CD4-positive, alpha-beta T cell (primary cell): ENCODE measurements at regions not wholly inside any gene's neighbourhood (a gene's known extent, or its start where the extent isn't known, plus 50 kb on each side); places are given as distances from the start of the nearest gene placed in this dataset.

Experiments used
- ATAC-seq: fragments of 200-7000 bp; cut with Tn5 transposase; one replicate; pipeline ENCODE4 v1.10.0; 2022; ENCODE audit warnings: mild to moderate bottlenecking; ENCODE audit not compliant: poor library complexity
- CTCF ChIA-PET: fragments of 350-600 bp; sonication (Branson Sonifier 250); formaldehyde crosslinking; loops from one replicate; lab custom pipeline; 2021; ENCODE audit warnings: antibody characterized with exemption, inconsistent platforms; lab: Charles Lee
- POLR2A ChIA-PET: fragments of 350-600 bp; sonication (Branson Sonifier 250); formaldehyde crosslinking; loops from one replicate; lab custom pipeline; 2021; ENCODE audit warnings: antibody characterized with exemption, inconsistent platforms; lab: Charles Lee
- DNase-seq, 14 experiments: peaks; one replicate each; pipeline ENCODE4 v3.0.0-alpha.2; 2013 to 2020; ENCODE audit warnings: mixed read lengths in 2 of 14
- H3K27ac ChIP-seq, 2 donors: one replicate each; pipeline versions ENCODE4 v1.5.1 to v1.7.0; 2013; ENCODE audit warnings: low read length in 2 of 2, low read depth in 1 of 2, mild to moderate bottlenecking in 1 of 2
- H3K27me3 ChIP-seq, 2 experiments: 1 replicate in 1 of 2; 2 replicates in 1 of 2; pipeline versions ENCODE4 v1.6.1 to v1.7.0; 2013; ENCODE audit warnings: low read length in 2 of 2, control low read depth in 1 of 2, mild to moderate bottlenecking in 1 of 2, moderate library complexity in 1 of 2; ENCODE audit not compliant: insufficient read depth in 2 of 2, control insufficient read depth in 1 of 2
- H3K36me3 ChIP-seq: one replicate; pipeline ENCODE4 v1.6.1; 2013; ENCODE audit warnings: low read length, control low read depth; ENCODE audit not compliant: insufficient read depth
- H3K4me1 ChIP-seq: one replicate; pipeline ENCODE4 v1.6.1; 2013; ENCODE audit warnings: low read length, control low read depth; ENCODE audit not compliant: insufficient read depth
- H3K4me3 ChIP-seq: one replicate; pipeline ENCODE4 v1.5.1; 2013; ENCODE audit warnings: mild to moderate bottlenecking, low read length, moderate library complexity
- H3K9me3 ChIP-seq, 2 experiments: 1 replicate in 1 of 2; 2 replicates in 1 of 2; pipeline versions ENCODE4 v1.6.1 to v1.7.0; 2013; ENCODE audit warnings: low read length in 2 of 2, mild to moderate bottlenecking in 2 of 2, control low read depth in 1 of 2, moderate library complexity in 1 of 2; ENCODE audit not compliant: control insufficient read depth in 1 of 2, insufficient read depth in 1 of 2
- H3K27ac Mint-ChIP-seq: one replicate; pipeline ENCODE4 v1.8.0; 2020; ENCODE audit warnings: mixed read lengths
- H3K27me3 Mint-ChIP-seq: one replicate; pipeline ENCODE4 v1.8.0; 2021; ENCODE audit warnings: mixed read lengths
- H3K36me3 Mint-ChIP-seq: one replicate; pipeline ENCODE4 v1.8.0; 2021; ENCODE audit warnings: low read depth, mixed read lengths
- H3K4me1 Mint-ChIP-seq: one replicate; pipeline ENCODE4 v1.8.0; 2021; ENCODE audit warnings: low read depth, mixed read lengths
- H3K4me3 Mint-ChIP-seq: one replicate; pipeline ENCODE4 v1.8.0; 2020; ENCODE audit warnings: mild to moderate bottlenecking, mixed read lengths
- H3K9me3 Mint-ChIP-seq: one replicate; pipeline ENCODE4 v1.8.0; 2020; ENCODE audit warnings: mixed read lengths
- CTCF ChIP-seq: fragments of 200-600 bp; IDR thresholded peaks from one replicate; pipeline ENCODE4 v1.8.0; 2022; ENCODE audit warnings: antibody characterized with exemption, mild to moderate bottlenecking
- intact Hi-C, 2 experiments: fragments of 100-400 bp; cut with DNase I in 1 of 2; cut with micrococcal nuclease in 1 of 2; formaldehyde crosslinking; loops; one replicate each; pipeline versions ENCODE4 v1.15.1 to v1.9.0; 2023 to 2025; cut with DNase I, micrococcal nuclease

DNA sequence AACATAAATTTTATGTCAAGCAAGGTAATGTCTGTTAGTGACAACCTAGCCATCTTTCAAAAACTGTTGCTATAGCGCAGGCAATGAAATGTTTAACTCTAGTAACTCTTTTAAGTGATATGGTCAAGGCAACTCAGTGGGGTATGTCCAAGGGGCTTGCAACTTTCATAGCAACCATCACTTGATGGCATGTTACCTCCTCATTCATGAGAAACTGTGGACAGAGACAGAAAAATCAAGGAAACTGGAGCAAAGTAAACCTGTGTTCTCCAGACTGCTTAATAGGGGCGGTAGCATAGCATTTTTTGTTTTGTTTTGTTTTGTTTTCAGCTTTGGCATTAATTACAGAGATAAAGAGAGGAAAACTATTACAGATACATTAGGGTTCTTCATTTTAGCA is 1456.8 kb upstream of the AGA start:
- H3K36me3 Mint-ChIP-seq = no peaks in the 10 kb centered on the region

DNA sequence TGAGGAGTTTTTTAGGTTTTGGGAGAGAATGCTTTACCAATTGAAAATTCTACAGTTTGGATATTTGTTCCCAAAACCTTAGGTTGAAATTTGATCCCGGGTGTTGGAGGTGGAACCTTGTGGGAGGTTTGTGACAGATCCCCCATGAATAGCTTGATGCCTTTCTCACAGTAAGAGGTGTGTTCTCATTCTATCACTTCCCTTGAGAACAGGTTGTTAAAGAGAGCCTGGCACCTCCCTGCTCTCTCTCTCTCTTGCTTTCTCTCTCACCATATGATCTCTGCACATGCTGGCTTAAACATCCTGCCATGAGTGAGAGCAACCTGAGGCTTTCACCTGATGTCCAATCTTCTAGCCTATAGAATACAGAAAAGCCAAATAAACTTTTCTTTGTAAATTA is 1475.5 kb upstream of the AGA start:
- Histone ChIP-seq H3K27me3 (no peaks in the 10 kb centered on the region), H3K4me1 (no peaks in the 10 kb centered on the region), H3K36me3 (no peaks in the 10 kb centered on the region), H3K4me3 (no peak overlapping the region), H3K27ac (no peak overlapping the region), H3K9me3 (peaks cover 0 to 17% of the 10 kb centered on the region in 2 experiments)
- DNase-seq = no peak
- no peaks in the 10 kb centered on the region for H3K36me3 Mint-ChIP-seq
- ChIA-PET CTCF (no interaction called here), POLR2A (no interaction called here)
- no peak overlapping the region for H3K27ac Mint-ChIP-seq
- intact Hi-C loops = no loop called here
- H3K27me3 Mint-ChIP-seq = no peaks in the 10 kb centered on the region
- H3K9me3 Mint-ChIP-seq = peaks cover 3% of the 10 kb centered on the region
- ATAC-seq = no peak
- H3K4me1 Mint-ChIP-seq = no peaks in the 10 kb centered on the region
- H3K4me3 Mint-ChIP-seq = no peak overlapping the region
- no peak for TF ChIP-seq CTCF

More for the DNA sequence above, 1456.8 kb upstream of the AGA start:
- Histone ChIP-seq H3K4me3 (no peak overlapping the region), H3K36me3 (no peaks in the 10 kb centered on the region), H3K27me3 (no peaks in the 10 kb centered on the region), H3K9me3 (peaks cover 0 to 10% of the 10 kb centered on the region in 2 experiments), H3K27ac (no peak overlapping the region), H3K4me1 (no peaks in the 10 kb centered on the region)
- no peak for DNase-seq
- intact Hi-C loops = no loop called here
- CTCF ChIA-PET = no interaction called here
- no peak for TF ChIP-seq CTCF
- Mint-ChIP-seq H3K27ac (no peak overlapping the region), H3K4me1 (no peaks in the 10 kb centered on the region), H3K9me3 (peaks cover 2% of the 10 kb centered on the region), H3K27me3 (no peaks in the 10 kb centered on the region), H3K4me3 (no peak overlapping the region)
- ATAC-seq = no peak
- POLR2A ChIA-PET = no interaction called here

GRCh38 chr4:178937130-178937529 is 1494.9 kb upstream of the AGA start:
- no peak for DNase-seq
- no peaks in the 10 kb centered on the region for H3K27me3 Mint-ChIP-seq

More at GRCh38 chr4:178937130-178937529, 1494.9 kb upstream of the AGA start:
- Histone ChIP-seq H3K36me3 (no peaks in the 10 kb centered on the region), H3K27ac (no peak overlapping the region), H3K4me1 (no peaks in the 10 kb centered on the region), H3K4me3 (no peak overlapping the region), H3K9me3 (no peaks in the 10 kb centered on the region), H3K27me3 (no peaks in the 10 kb centered on the region)
- no peaks in the 10 kb centered on the region for H3K4me1 Mint-ChIP-seq
- ChIA-PET POLR2A (no interaction called here), CTCF (no interaction called here)
- H3K36me3 Mint-ChIP-seq = no peaks in the 10 kb centered on the region
- no peak overlapping the region for H3K4me3 Mint-ChIP-seq
- intact Hi-C loops = no loop called here
- no peak for ATAC-seq
- H3K27ac Mint-ChIP-seq = no peak overlapping the region
- H3K9me3 Mint-ChIP-seq = peaks cover 10% of the 10 kb centered on the region
- no peak for TF ChIP-seq CTCF
